Astrocyte of the spinal cord (primary cell): ENCODE measurements at regions not wholly inside any gene's neighbourhood (a gene's known extent, or its start where the extent isn't known, plus 50 kb on each side); places are given as distances from the start of the nearest gene placed in this dataset.
"Not testable (repeated sequence)": the region's sequence is repeated elsewhere in the genome, so short reads cannot be mapped to it uniquely, and the experiment has no call there.

Experiments used
- DNase-seq: peaks from one replicate; pipeline ENCODE4 v3.0.0; 2011; ENCODE audit warnings: low read depth, low spot score
- H3K4me3 ChIP-seq: 2 replicates; pipeline ENCODE4 v1.5.1; 2011; ENCODE audit warnings: low read depth, mild to moderate bottlenecking, low read length, moderate library complexity
- in situ Hi-C: cut with HindIII; loops from 2 replicates; pipeline ENCODE4 v1.10.0; 2017; ENCODE audit warnings: low sequenced_read_pairs
- TF ChIP-seq, protein P1 (sequence below): IDR thresholded peaks from 2 replicates; pipeline ENCODE4 v1.5.1; 2012; ENCODE audit warnings: low read depth, mild to moderate bottlenecking, low read length, inconsistent platforms

DNA sequence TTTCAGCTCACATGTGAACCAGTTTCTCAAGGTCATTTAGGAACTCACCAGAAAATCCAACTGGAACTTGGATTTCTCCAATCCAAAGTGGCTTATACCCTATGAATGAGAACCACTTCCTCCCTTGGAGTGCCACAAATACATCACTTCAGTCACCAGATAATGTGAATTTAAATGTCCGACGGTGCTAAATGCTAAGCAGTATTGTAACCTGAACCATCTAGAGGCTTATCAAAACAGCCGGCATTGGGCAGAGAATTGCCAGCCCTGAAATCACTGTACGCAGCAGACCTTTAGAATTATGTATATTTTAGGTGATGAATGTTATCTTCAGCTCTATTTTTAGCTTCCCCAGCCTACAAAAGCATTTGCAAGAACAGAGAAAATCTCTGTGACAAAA lies 76.8 kb upstream of the COX20 start:
- TF ChIP-seq, protein P1, sequence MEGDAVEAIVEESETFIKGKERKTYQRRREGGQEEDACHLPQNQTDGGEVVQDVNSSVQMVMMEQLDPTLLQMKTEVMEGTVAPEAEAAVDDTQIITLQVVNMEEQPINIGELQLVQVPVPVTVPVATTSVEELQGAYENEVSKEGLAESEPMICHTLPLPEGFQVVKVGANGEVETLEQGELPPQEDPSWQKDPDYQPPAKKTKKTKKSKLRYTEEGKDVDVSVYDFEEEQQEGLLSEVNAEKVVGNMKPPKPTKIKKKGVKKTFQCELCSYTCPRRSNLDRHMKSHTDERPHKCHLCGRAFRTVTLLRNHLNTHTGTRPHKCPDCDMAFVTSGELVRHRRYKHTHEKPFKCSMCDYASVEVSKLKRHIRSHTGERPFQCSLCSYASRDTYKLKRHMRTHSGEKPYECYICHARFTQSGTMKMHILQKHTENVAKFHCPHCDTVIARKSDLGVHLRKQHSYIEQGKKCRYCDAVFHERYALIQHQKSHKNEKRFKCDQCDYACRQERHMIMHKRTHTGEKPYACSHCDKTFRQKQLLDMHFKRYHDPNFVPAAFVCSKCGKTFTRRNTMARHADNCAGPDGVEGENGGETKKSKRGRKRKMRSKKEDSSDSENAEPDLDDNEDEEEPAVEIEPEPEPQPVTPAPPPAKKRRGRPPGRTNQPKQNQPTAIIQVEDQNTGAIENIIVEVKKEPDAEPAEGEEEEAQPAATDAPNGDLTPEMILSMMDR, result no peak
- in situ Hi-C loops, result no loop called here
- DNase-seq, result no peak

DNA sequence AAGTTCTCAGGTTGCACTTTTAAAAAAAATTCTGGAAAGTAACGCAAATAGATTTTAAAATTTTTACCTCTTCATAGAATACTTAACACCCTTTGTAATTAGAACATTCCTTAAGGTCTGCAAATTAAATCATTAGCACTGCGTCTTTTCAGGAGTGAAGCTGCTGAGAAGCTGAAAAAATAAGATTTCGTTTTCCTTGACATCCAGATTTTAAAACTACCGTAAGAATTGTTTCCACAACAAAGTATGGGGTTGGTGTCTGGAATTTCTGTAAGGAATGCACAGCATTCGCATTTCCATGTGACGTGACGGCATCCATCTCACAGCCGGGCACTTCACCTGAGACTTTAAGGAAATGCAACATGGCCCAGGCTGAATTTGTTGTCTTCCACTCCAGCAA lies 76.3 kb upstream of the COX20 start:
- TF ChIP-seq, protein P1, result no peak
- in situ Hi-C loops, result no loop called here
- no peak overlapping the region for H3K4me3 ChIP-seq
- no peak for DNase-seq

More for the DNA sequence above, 76.8 kb upstream of the COX20 start:
- no peak overlapping the region for H3K4me3 ChIP-seq

DNA sequence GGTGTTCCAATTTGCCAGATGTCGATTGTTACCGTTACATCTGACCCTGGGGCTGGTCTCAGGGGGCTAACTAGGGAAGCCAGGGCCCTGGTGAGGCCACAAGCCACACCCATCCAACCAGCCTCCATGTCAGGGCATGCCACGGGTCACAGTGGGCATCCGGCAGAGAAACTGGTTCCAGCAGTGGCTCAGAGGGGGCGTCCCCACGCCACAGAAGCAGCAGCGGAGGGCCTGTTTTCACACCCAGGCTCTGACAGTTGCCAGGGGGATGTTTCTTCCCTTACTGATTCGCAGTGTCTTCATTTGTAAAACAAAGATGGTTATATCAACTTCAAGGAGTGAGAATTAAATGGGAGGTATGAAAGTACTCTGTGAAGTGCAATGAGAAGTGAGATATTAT lies 75.0 kb upstream of the COX20 start:
- DNase-seq, result no peak
- in situ Hi-C loops, result no loop called here
- H3K4me3 ChIP-seq, result no peak overlapping the region
- TF ChIP-seq, protein P1, result no peak

DNA sequence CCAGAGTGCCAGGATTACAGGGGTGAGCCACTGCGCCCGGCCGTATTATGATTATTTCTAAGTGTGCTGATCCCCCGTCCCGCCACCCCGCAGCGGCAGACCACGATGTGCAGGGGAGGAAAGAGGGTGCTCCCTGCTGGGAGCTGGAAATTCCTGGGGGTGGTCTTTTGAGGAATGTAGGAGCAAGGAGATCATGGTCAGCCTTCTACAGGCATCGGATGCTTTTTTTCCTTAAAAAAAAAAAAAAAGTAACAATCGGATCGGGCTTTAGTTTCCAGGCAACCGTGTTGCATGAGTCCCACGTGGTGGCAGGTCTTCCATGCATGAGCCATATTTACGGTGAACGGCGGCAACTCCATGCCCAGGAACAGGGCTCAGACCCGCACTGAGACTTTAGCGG lies 74.2 kb upstream of the COX20 start:
- in situ Hi-C loops, result no loop called here
- TF ChIP-seq, protein P1, result no peak
- no peak for DNase-seq
- no peak overlapping the region for H3K4me3 ChIP-seq

DNA sequence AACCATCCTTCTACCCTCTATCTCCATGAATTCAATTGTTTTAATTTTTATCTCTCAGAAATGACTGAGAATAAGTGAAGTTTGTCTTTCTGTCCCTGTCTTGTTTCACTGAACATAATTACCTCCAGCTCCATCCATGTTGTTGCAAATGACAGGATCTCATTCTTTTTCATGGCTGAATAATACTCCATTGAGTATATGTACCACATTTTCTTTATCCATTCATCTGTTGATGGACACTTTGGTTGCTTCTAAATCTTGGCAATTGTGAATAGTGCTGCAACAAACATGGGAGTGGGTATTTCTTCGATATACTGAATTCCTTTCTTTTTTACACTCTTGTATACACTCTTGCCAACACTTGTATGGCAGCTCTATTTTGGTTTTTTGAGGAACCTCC lies 72.8 kb upstream of the COX20 start:
- DNase-seq, result no peak
- no peak overlapping the region for H3K4me3 ChIP-seq
- TF ChIP-seq, protein P1, result no peak
- in situ Hi-C loops, result no loop called here

DNA sequence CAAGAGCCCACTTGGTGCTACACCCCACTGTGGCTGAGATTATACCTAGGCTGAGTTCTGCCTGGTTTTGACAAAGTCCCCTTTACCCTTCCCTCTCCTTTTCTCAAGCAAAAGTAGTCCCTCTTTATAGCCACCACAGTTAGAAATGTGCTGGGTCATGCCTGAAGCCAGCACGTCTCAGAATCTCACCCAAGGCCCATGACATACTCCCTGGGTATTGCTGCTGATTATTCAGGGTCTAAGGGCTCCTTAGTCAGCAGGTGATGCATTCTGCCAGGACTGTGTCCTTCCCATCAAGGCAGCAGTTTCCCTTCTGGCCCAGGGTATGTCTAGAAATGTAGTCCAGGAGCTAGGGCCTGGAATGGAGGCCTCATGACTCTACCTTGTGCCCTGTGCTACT lies 67.3 kb upstream of the COX20 start:
- TF ChIP-seq, protein P1, result no peak
- no peak for DNase-seq
- in situ Hi-C loops, result no loop called here
- H3K4me3 ChIP-seq, result no peak overlapping the region

DNA sequence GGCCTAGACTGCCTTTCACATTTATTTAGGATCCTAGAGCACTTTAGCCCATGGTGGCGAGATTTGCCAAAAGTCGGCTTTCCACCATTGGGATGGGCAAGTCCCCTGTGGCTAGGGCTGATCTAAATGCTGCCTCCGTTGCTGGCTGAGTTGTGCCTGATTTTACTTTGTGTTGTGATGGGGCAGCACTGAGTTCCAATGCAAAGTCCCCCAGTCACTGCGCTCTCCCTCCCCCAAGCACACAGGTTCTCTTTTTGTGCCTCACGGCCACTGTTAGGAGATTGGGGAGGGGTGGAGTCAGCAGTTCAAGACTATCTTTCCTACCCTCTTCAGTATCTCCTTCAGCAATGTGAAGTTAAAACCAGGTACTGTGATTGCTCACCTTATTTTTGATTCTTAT lies 66.7 kb upstream of the COX20 start:
- no peak for DNase-seq
- no peak overlapping the region for H3K4me3 ChIP-seq
- TF ChIP-seq, protein P1, result no peak
- in situ Hi-C loops, result no loop called here

DNA sequence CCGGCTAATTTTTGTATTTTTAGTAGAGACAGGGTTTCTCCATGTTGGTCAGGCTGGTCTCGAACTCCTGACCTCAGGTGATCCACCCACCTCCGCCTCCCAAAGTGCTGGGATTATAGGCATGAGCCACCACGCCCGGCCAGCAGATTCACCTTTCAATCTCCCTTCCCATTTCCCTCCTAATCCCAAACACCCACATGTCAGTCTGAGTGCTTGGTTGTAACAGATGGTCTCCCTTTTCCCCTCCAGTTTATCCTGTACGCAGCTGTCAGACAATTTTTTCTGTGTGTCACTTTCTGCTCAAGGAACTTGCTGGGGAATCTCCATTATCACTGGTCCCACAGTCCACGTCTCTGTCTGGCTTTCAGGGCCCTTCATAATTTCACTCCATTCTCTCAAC lies 64.9 kb upstream of the COX20 start:
- in situ Hi-C loops, H3K4me3 ChIP-seq, DNase-seq: not testable (repeated sequence)
